ENCODE measurements at regions not wholly inside any gene's neighbourhood (a gene's known extent, or its start where the extent isn't known, plus 50 kb on each side); places are given as distances from the start of the nearest gene placed in this dataset.

- TF ChIP-seq JUND (IDR thresholded peaks at IDR 0.05) (no peak), REST (IDR thresholded peaks at IDR 0.05) (no peak), EGR1 (IDR thresholded peaks at IDR 0.05; ENCODE audit: low read depth in 2 of 2) (no peak), RAD21 (IDR thresholded peaks at IDR 0.05) (no peak), GABPA (IDR thresholded peaks at IDR 0.05 in 1 of 2, conservative IDR thresholded peaks at IDR 0.05 in 1 of 2) (no peak), CTCF (IDR thresholded peaks at IDR 0.05; ENCODE audit: low read depth, low read length, missing input control) (no peak), FOXA1 (IDR thresholded peaks at IDR 0.05) (no peak), HNF4A (conservative IDR thresholded peaks at IDR 0.05) (no peak), YY1 (IDR thresholded peaks at IDR 0.05) (no peak), HNF4G (IDR thresholded peaks at IDR 0.05) (no peak), ATF3 (IDR thresholded peaks at IDR 0.05) (no peak), TAF1 (conservative IDR thresholded peaks at IDR 0.05) (no peak), RXRA (IDR thresholded peaks at IDR 0.05) (no peak), ZBTB33 (IDR thresholded peaks at IDR 0.05) (no peak), NR2F2 (IDR thresholded peaks at IDR 0.05) (no peak)
- Histone ChIP-seq H3K4me3 (ENCODE audit: low read depth in 1 of 3, low read length in 3 of 3) (no peak overlapping the region), H3K4me1 (ENCODE audit: control insufficient read depth in 4 of 4, insufficient read depth in 4 of 4, low read length in 3 of 4) (no peaks in the 10 kb centered on the region), H3K27me3 (ENCODE audit: control insufficient read depth in 4 of 4, insufficient read depth in 4 of 4, low read length in 3 of 4) (no peaks in the 10 kb centered on the region), H3K9ac (ENCODE audit: low read depth in 1 of 2, low read length in 2 of 2) (no peak overlapping the region), H3K9me3 (ENCODE audit: control insufficient read depth in 4 of 4, low read length in 3 of 4) (no peaks in the 10 kb centered on the region), H3K36me3 (ENCODE audit: control insufficient read depth in 4 of 4, insufficient read depth in 3 of 4, low read depth in 1 of 4, low read length in 3 of 4) (no peaks in the 10 kb centered on the region), H3K27ac (ENCODE audit: low read depth in 1 of 2, low read length in 2 of 2) (no peak overlapping the region)
- no peak for DNase-seq (ENCODE audit: low spot score)
- 89% methylated on average over 2 of the region's 2 CpGs for WGBS
These were observed 408.5 kb upstream of the RGS6 start for GRCh38 chr14:71523630-71524319.
